ENCODE measurements at regions not wholly inside any gene's neighbourhood (a gene's known extent, or its start where the extent isn't known, plus 50 kb on each side); places are given as distances from the start of the nearest gene placed in this dataset.

DNA sequence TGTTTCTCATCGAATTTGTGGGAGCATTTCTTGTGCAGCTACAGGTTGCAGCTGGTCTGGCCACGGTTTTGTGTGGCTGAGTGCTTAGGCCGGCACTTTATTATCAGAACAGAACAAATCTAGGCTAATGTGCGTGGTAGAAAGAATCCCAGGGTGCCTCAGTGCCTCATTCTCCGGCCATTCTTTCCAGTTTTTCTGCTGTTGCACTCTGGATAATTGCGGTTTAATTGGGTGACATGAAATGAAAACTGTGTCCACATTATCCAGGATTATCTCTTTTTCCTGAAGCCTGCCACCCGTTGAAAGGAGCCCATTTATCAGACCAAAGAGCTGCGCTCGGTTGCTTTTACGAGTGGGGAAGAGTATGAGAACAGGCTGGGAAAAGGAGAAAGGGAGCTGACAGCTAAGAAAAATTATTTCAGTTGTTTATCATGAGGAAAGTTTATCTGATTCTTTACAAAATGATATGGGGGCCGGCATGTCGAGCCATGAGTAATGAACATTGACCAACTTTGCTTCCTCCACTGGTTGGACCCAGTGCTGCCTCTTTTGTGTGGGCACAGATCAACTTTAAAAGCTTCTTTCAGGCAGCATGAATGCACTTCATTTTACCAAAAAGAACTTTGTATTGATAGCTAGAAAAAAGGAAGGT lies 117.0 kb upstream of the SOX21 start:
- no peaks in the 10 kb centered on the region for H3K9me3 ChIP-seq
- H3K27me3 ChIP-seq: peaks cover 3% of the 10 kb centered on the region
- H3K27ac ChIP-seq: no peak overlapping the region
- no peak overlapping the region for H3K4me3 ChIP-seq
- TF ChIP-seq EP300 (IDR thresholded peaks at IDR 0.05): no peak
- no peak for TF ChIP-seq POLR2AphosphoS5 (IDR thresholded peaks at IDR 0.05)
- no peak for TF ChIP-seq POLR2A (IDR thresholded peaks at IDR 0.05)
- TF ChIP-seq, protein P1, sequence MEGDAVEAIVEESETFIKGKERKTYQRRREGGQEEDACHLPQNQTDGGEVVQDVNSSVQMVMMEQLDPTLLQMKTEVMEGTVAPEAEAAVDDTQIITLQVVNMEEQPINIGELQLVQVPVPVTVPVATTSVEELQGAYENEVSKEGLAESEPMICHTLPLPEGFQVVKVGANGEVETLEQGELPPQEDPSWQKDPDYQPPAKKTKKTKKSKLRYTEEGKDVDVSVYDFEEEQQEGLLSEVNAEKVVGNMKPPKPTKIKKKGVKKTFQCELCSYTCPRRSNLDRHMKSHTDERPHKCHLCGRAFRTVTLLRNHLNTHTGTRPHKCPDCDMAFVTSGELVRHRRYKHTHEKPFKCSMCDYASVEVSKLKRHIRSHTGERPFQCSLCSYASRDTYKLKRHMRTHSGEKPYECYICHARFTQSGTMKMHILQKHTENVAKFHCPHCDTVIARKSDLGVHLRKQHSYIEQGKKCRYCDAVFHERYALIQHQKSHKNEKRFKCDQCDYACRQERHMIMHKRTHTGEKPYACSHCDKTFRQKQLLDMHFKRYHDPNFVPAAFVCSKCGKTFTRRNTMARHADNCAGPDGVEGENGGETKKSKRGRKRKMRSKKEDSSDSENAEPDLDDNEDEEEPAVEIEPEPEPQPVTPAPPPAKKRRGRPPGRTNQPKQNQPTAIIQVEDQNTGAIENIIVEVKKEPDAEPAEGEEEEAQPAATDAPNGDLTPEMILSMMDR (IDR thresholded peaks at IDR 0.05): no peak
- WGBS, 2 donors (ENCODE audit: low coverage in 1 of 2): 31 to 36% methylated on average over 9 to 12 of the region's 12 CpGs
- no peaks in the 10 kb centered on the region for H3K4me1 ChIP-seq
- ATAC-seq: no peak
- no peaks in the 10 kb centered on the region for H3K36me3 ChIP-seq

DNA sequence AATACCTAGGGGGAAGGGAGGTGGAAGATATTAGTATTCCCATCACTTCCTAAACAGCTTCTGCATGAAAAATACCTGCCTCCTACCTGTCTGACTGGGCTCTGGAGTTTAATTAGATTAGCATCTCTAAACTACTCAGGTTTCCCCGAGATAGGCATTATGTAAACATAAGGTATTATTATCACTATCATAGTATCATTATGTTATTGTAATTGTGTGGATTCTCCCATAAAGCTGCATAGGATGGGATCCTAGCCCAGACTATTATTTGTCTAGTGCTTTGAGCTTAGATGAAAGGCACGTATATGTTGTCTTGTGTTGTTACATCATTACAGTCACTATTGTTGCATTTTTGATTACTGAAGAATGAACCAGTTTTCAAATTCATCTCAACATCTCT lies 115.2 kb upstream of the SOX21 start:
- Histone ChIP-seq H3K36me3 (no peaks in the 10 kb centered on the region), H3K4me3 (no peak overlapping the region), H3K4me1 (no peaks in the 10 kb centered on the region), H3K27ac (no peak overlapping the region), H3K27me3 (no peaks in the 10 kb centered on the region), H3K9me3 (no peaks in the 10 kb centered on the region)
- ATAC-seq: no peak
- 69 to 73% methylated on average over 2 of the region's 2 CpGs for WGBS, 2 donors (ENCODE audit: low coverage in 1 of 2)
- TF ChIP-seq POLR2AphosphoS5 (IDR thresholded peaks at IDR 0.05) (no peak), EP300 (IDR thresholded peaks at IDR 0.05) (no peak), POLR2A (IDR thresholded peaks at IDR 0.05) (no peak)
- TF ChIP-seq, protein P1 (IDR thresholded peaks at IDR 0.05): no peak

DNA sequence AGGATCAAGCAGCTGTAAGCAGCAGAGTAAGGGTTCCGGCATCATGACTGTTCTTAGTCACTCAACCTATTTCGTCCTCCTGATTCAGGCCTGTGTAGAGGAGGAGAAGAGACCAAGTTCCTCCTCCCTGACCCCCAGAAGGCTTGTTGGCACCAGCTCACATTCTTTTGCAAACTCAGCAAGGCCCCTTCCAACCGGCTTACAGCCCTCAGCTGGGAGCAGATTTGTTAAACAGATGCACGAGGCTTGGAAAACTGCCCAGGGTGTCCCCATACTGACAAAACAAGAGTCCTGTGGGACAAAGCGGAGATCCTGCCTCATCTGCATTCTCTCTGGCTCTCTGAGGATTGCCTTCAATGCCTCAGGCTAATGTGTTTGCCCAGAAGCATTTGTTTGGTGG lies 113.2 kb upstream of the SOX21 start:
- H3K36me3 ChIP-seq: no peaks in the 10 kb centered on the region
- no peak overlapping the region for H3K27ac ChIP-seq
- no peak overlapping the region for H3K4me3 ChIP-seq
- TF ChIP-seq, protein P1 (IDR thresholded peaks at IDR 0.05): no peak
- TF ChIP-seq POLR2A (IDR thresholded peaks at IDR 0.05) (no peak), EP300 (IDR thresholded peaks at IDR 0.05) (no peak), POLR2AphosphoS5 (IDR thresholded peaks at IDR 0.05) (no peak)
- no peaks in the 10 kb centered on the region for H3K4me1 ChIP-seq
- peak; percentile 69 for ATAC-seq
- H3K27me3 ChIP-seq: no peaks in the 10 kb centered on the region
- no peaks in the 10 kb centered on the region for H3K9me3 ChIP-seq
- 0 to 29% methylated on average over 2 of the region's 5 CpGs for WGBS, 2 donors (ENCODE audit: low coverage in 1 of 2)

DNA sequence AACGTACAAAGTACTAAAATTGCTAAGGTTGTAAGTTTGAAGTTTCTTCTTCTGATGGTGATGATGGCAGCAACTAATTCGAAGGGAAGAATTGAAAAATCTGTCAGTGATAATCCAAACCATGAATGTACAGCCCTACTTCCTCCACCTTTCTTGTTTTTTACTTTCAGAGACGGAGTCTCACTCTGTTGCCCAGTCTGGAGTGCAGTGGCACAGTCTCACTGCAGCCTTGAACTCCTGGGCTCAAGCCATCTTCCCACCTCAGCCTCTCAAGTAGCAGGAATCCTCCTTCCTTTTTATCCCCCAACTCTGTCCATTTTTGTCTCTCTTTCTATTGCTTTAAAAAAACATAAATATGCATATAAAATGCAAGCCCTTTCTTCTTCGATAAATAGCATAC lies 112.3 kb upstream of the SOX21 start:
- Histone ChIP-seq H3K4me1 (no peaks in the 10 kb centered on the region), H3K27ac (no peak overlapping the region), H3K9me3 (no peaks in the 10 kb centered on the region), H3K36me3 (no peaks in the 10 kb centered on the region), H3K27me3 (no peaks in the 10 kb centered on the region), H3K4me3 (no peak overlapping the region)
- no peak for ATAC-seq
- 73 to 84% methylated on average over 3 to 4 of the region's 4 CpGs for WGBS, 2 donors (ENCODE audit: low coverage in 1 of 2)
- TF ChIP-seq POLR2A (IDR thresholded peaks at IDR 0.05) (no peak), EP300 (IDR thresholded peaks at IDR 0.05) (no peak), POLR2AphosphoS5 (IDR thresholded peaks at IDR 0.05) (no peak)
- TF ChIP-seq, protein P1 (IDR thresholded peaks at IDR 0.05): no peak

DNA sequence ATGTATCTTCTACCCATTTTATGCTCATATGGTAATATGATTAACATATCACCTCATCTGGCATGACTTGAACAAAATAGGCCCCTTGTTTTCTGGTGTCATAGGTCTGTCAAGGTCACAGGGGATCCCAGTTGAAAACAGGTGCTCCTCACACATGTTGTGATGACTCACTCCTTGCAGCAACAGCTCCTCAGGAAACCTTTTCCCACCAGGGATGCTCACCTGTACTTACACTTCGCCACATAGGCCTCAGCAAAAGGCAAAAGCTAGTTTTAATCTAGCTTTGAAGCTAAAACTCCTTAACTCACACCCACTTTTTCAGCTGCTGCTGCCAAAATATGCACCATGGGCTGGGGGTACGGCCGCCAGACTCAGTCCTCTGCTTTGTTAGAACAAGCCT lies 110.0 kb upstream of the SOX21 start:
- TF ChIP-seq POLR2AphosphoS5 (IDR thresholded peaks at IDR 0.05) (no peak), EP300 (IDR thresholded peaks at IDR 0.05) (no peak), POLR2A (IDR thresholded peaks at IDR 0.05) (no peak)
- TF ChIP-seq, protein P1 (IDR thresholded peaks at IDR 0.05): no peak
- Histone ChIP-seq H3K4me1 (no peaks in the 10 kb centered on the region), H3K27ac (no peak overlapping the region), H3K9me3 (no peaks in the 10 kb centered on the region), H3K4me3 (no peak overlapping the region), H3K27me3 (no peaks in the 10 kb centered on the region), H3K36me3 (no peaks in the 10 kb centered on the region)
- no peak for ATAC-seq
- 89% methylated on average over 3 of the region's 3 CpGs; no CpG with 5 or more reads in 1 of the 2 donors for WGBS, 2 donors (ENCODE audit: low coverage in 1 of 2)

Measured in gastroesophageal sphincter (tissue), 4 donors.